ENCODE measurements at regions not wholly inside any gene's neighbourhood (a gene's known extent, or its start where the extent isn't known, plus 50 kb on each side); places are given as distances from the start of the nearest gene placed in this dataset.

- Histone ChIP-seq H3K27me3 (no peaks in the 10 kb centered on the region), H3K9me3 (no peaks in the 10 kb centered on the region), H3K36me3 (ENCODE audit: low read depth, missing control alignments) (no peaks in the 10 kb centered on the region), H3K27ac (no peak overlapping the region), H3K4me1 (no peaks in the 10 kb centered on the region), H3K4me3 (no peak overlapping the region)
- TF ChIP-seq POLR2A (IDR thresholded peaks at IDR 0.05): no peak
- TF ChIP-seq CTCF (IDR thresholded peaks at IDR 0.05): no peak
- 79 to 88% methylated on average over 1 of the region's 1 CpG for WGBS, 2 donors
- DNase-seq: no peak
- intact Hi-C loops (cut with DNase I; ENCODE audit: low total_unique reads): no loop called here
These were observed 86.7 kb upstream of the ZEB2 start for GRCh38 chr2:144606466-144607095.

GRCh38 chr2:144605231-144605840 lies 85.4 kb upstream of the ZEB2 start:
- Histone ChIP-seq H3K4me3 (no peak overlapping the region), H3K27ac (no peak overlapping the region)
- 85 to 91% methylated on average over 7 of the region's 7 CpGs for WGBS, 2 donors

GRCh38 chr2:144603334-144603733 lies 83.4 kb upstream of the ZEB2 start:
- H3K27me3 ChIP-seq: no peaks in the 10 kb centered on the region
- H3K27ac ChIP-seq: no peak overlapping the region
- TF ChIP-seq POLR2A (IDR thresholded peaks at IDR 0.05): no peak
- no peak for TF ChIP-seq CTCF (IDR thresholded peaks at IDR 0.05)
- DNase-seq: no peak
- no peak overlapping the region for H3K4me3 ChIP-seq
- WGBS, 2 donors: 85 to 90% methylated on average over 2 of the region's 2 CpGs
- intact Hi-C loops (cut with DNase I; ENCODE audit: low total_unique reads): no loop called here
- no peaks in the 10 kb centered on the region for H3K36me3 ChIP-seq (ENCODE audit: low read depth, missing control alignments)
- H3K4me1 ChIP-seq: no peaks in the 10 kb centered on the region
- H3K9me3 ChIP-seq: no peaks in the 10 kb centered on the region

More at GRCh38 chr2:144605231-144605840, 85.4 kb upstream of the ZEB2 start:
- no peaks in the 10 kb centered on the region for H3K36me3 ChIP-seq (ENCODE audit: low read depth, missing control alignments)
- no peaks in the 10 kb centered on the region for H3K9me3 ChIP-seq
- H3K4me1 ChIP-seq: no peaks in the 10 kb centered on the region
- intact Hi-C loops (cut with DNase I; ENCODE audit: low total_unique reads): no loop called here
- no peak for DNase-seq
- TF ChIP-seq POLR2A (IDR thresholded peaks at IDR 0.05) (no peak), CTCF (IDR thresholded peaks at IDR 0.05) (no peak)
- H3K27me3 ChIP-seq: no peaks in the 10 kb centered on the region

GRCh38 chr2:144598906-144599305 lies 79.0 kb upstream of the ZEB2 start:
- H3K36me3 ChIP-seq (ENCODE audit: low read depth, missing control alignments): no peaks in the 10 kb centered on the region
- H3K4me1 ChIP-seq: no peaks in the 10 kb centered on the region
- no peak overlapping the region for H3K27ac ChIP-seq
- H3K4me3 ChIP-seq: no peak overlapping the region
- no peaks in the 10 kb centered on the region for H3K27me3 ChIP-seq
- H3K9me3 ChIP-seq: no peaks in the 10 kb centered on the region
- TF ChIP-seq POLR2A (IDR thresholded peaks at IDR 0.05) (no peak), CTCF (IDR thresholded peaks at IDR 0.05) (no peak)
- intact Hi-C loops (cut with DNase I; ENCODE audit: low total_unique reads): no loop called here
- no peak for DNase-seq
- WGBS, 2 donors: 69 to 72% methylated on average over 5 of the region's 5 CpGs

All from testis (tissue), 2 donors.